GM13976 (cell line): ENCODE measurements at regions not wholly inside any gene's neighbourhood (a gene's known extent, or its start where the extent isn't known, plus 50 kb on each side); places are given as distances from the start of the nearest gene placed in this dataset.

Source experiments
- DNase-seq: peaks from one replicate; pipeline ENCODE4 v3.0.0; 2012; ENCODE audit warnings: low spot score
- in situ Hi-C: fragments of 300-500 bp; cut with MboI; formaldehyde crosslinking; loops from one replicate; pipeline ENCODE4 v1.12.0; 2022; ENCODE audit warnings: low sequenced_read_pairs, mixed read lengths, inconsistent platforms; ENCODE audit not compliant: unreplicated experiment
- TF ChIP-seq, protein P1 (sequence below): IDR thresholded peaks from 2 replicates; pipeline ENCODE4 v1.5.1; 2012; ENCODE audit warnings: borderline replicate concordance, mild to moderate bottlenecking; ENCODE audit not compliant: insufficient read depth; ENCODE audit errors: extremely low read depth, missing control alignments, control extremely low read depth

DNA sequence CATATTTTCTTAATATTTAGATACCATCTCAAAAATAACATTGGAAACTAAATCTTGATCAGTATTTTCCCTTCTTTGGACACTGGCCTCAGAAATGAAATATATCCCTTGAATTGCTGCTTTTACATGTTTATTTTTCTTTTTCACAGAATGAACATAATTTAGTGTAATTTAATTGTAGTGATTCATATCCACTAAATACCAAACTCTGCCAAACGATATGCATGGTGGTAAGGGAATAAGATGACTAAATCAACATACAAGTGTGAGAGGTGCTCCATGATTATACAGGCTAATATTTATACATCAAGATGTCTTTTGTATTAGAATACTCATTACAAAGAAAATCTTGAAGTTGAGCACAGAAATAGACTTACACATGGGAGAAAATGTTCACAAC, 216.8 kb upstream of the PACRGL start:
- in situ Hi-C loops: no loop called here
- no peak for DNase-seq
- TF ChIP-seq, protein P1, sequence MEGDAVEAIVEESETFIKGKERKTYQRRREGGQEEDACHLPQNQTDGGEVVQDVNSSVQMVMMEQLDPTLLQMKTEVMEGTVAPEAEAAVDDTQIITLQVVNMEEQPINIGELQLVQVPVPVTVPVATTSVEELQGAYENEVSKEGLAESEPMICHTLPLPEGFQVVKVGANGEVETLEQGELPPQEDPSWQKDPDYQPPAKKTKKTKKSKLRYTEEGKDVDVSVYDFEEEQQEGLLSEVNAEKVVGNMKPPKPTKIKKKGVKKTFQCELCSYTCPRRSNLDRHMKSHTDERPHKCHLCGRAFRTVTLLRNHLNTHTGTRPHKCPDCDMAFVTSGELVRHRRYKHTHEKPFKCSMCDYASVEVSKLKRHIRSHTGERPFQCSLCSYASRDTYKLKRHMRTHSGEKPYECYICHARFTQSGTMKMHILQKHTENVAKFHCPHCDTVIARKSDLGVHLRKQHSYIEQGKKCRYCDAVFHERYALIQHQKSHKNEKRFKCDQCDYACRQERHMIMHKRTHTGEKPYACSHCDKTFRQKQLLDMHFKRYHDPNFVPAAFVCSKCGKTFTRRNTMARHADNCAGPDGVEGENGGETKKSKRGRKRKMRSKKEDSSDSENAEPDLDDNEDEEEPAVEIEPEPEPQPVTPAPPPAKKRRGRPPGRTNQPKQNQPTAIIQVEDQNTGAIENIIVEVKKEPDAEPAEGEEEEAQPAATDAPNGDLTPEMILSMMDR: no peak

DNA sequence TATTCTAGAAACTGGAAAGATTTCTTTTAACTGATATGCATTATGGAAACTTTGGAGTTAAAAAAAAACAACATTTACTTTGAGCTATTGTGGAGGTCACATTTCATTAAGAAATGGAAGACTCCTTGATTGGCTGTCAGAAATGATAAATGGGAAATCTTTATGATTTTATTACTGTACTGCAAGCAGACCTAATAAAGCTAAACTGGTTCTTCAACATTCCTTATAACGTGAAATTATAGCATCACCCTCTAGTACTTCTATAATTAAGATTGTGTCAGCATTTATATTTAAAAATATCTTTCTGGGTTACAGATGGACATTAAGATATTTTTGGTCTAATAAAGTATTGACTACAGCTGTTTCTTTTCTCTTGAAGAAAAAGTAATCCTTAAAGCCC, 213.8 kb upstream of the PACRGL start:
- no peak for DNase-seq
- in situ Hi-C loops: no loop called here
- TF ChIP-seq, protein P1: no peak

DNA sequence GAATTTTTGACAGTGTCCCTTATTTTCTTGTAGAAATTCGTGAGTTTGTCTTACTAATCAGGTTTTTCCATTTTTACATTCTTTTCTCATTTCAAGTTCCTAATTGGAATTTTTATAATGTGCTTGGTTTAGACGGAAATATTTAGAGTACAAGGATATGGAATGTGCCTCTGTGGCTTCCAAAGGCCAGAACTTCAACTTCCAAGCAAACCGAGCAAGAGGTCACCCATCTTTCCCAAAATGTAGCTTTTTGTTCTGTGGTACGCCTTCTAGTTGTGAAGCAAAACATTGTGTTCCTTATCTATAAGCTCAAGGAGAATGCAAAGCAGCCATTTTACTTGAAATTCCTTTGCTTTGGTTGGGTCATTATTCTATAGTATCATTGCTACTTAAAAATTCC, 212.8 kb upstream of the PACRGL start:
- in situ Hi-C loops: no loop called here
- no peak for DNase-seq
- TF ChIP-seq, protein P1: no peak

DNA sequence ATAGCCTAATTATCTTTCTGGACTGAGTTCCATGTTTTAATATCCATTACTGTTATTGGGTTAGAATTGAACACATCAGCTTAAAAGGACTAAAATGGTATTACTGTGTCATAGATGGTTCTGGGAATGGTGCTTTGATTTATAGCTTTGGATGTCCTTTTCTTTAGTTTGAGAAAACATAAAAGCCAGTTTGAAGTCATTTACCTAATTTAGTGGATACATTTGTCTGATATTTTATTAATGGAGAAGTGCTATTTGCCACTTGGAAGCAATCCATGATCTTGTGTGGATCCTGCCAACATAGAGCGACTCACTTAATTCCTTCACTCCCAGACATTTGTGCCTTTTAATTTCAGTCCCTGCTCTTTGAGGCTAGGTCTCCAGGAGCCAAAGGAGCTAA, 212.4 kb upstream of the PACRGL start:
- no peak for DNase-seq
- in situ Hi-C loops: no loop called here

GRCh38 chr4:20490734-20491133, 209.5 kb upstream of the PACRGL start:
- TF ChIP-seq, protein P1: no peak
- in situ Hi-C loops: no loop called here
- no peak for DNase-seq

More for the DNA sequence above, 212.4 kb upstream of the PACRGL start:
- TF ChIP-seq, protein P1: no peak

DNA sequence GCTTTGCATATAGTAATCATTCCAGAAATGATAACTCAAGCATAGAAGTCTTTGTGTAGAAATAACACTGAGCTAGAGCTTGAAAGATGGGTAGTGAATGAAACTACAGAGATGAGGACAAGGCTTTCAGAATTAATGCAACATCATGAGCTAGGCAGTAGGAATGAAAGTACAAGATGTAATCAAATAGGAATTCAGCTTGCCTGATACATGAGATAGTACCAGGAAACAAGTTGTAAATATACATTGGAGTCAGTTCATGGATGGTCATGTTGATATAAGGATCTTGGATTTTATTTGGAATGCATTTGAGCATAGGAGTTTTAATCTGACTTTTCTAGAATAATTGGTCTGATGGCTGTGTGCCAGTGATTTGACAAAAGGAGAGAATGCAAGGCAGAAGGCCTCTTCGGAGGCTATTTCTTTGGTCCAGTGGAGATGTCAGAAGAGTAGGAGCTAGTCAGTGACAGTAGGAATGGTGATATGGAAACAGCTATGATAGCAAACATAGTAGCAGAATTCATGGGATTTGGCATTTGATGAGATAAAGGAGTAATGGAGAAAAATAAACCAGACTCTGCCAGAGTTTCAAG, 206.4 kb upstream of the PACRGL start:
- no peak for DNase-seq

More for the DNA sequence above, 206.4 kb upstream of the PACRGL start:
- TF ChIP-seq, protein P1: no peak
- in situ Hi-C loops: no loop called here
